H9 (cell line): ENCODE measurements at regions not wholly inside any gene's neighbourhood (a gene's known extent, or its start where the extent isn't known, plus 50 kb on each side); places are given as distances from the start of the nearest gene placed in this dataset.

ENCODE experiments used
- DNase-seq: peaks from one replicate; pipeline ENCODE4 v3.0.0-alpha.2; 2017
- H2AFZ ChIP-seq: one replicate; pipeline ENCODE4 v1.6.1; 2013; ENCODE audit warnings: mild to moderate bottlenecking, low read length, control low read depth, moderate library complexity
- H2AK5ac ChIP-seq: 2 replicates; pipeline ENCODE4 v1.6.1; 2013; ENCODE audit warnings: low read length, control low read depth, mixed read lengths; ENCODE audit not compliant: insufficient read length
- H2BK120ac ChIP-seq: one replicate; pipeline ENCODE4 v1.6.1; 2013; ENCODE audit warnings: low read depth, mild to moderate bottlenecking, low read length, control low read depth, inconsistent platforms; ENCODE audit not compliant: poor library complexity, severe bottlenecking
- H2BK12ac ChIP-seq: 2 replicates; pipeline ENCODE4 v1.6.1; 2013; ENCODE audit warnings: low read length, control low read depth, mixed read lengths, low read depth; ENCODE audit not compliant: insufficient read length
- H2BK15ac ChIP-seq: 2 replicates; pipeline ENCODE4 v1.6.1; 2013; ENCODE audit warnings: low read depth, low read length, control low read depth
- H2BK20ac ChIP-seq: one replicate; pipeline ENCODE4 v1.6.1; 2013; ENCODE audit warnings: low read depth, mild to moderate bottlenecking, low read length, control low read depth, inconsistent platforms; ENCODE audit not compliant: poor library complexity, severe bottlenecking
- H2BK5ac ChIP-seq: 2 replicates; pipeline ENCODE4 v1.6.1; 2013; ENCODE audit warnings: low read length, control low read depth, mixed read lengths; ENCODE audit not compliant: insufficient read length
- H3K14ac ChIP-seq: 2 replicates; pipeline ENCODE4 v1.6.1; 2013; ENCODE audit warnings: low read length, control low read depth; ENCODE audit not compliant: insufficient read depth
- H3K18ac ChIP-seq: 2 replicates; pipeline ENCODE4 v1.6.1; 2013; ENCODE audit warnings: low read depth, mild to moderate bottlenecking, mixed read lengths, low read length, control low read depth; ENCODE audit not compliant: insufficient read length
- H3K23ac ChIP-seq: 2 replicates; pipeline ENCODE4 v1.6.1; 2013; ENCODE audit warnings: low read length, control low read depth, mixed read lengths, low read depth; ENCODE audit not compliant: insufficient read length
- H3K23me2 ChIP-seq: 2 replicates; pipeline ENCODE4 v1.6.1; 2013; ENCODE audit warnings: low read depth, mild to moderate bottlenecking, mixed read lengths, low read length, control low read depth; ENCODE audit not compliant: insufficient read length, poor library complexity, severe bottlenecking
- H3K27ac ChIP-seq: 2 replicates; pipeline ENCODE4 v1.5.1; 2013; ENCODE audit warnings: low read length, control low read depth, mixed read lengths, low read depth; ENCODE audit not compliant: insufficient read length
- H3K27me3 ChIP-seq: 2 replicates; pipeline ENCODE4 v1.6.1; 2013; ENCODE audit warnings: low read length, control low read depth, inconsistent platforms; ENCODE audit not compliant: insufficient read depth
- H3K4ac ChIP-seq: 2 replicates; pipeline ENCODE4 v1.6.1; 2013; ENCODE audit warnings: low read depth, mild to moderate bottlenecking, control low read depth, inconsistent platforms, low read length, moderate library complexity
- H3K4me1 ChIP-seq: 2 replicates; pipeline ENCODE4 v1.6.1; 2013; ENCODE audit warnings: low read length, control low read depth, inconsistent platforms; ENCODE audit not compliant: insufficient read depth
- H3K4me2 ChIP-seq: 2 replicates; pipeline ENCODE4 v1.6.1; 2013; ENCODE audit warnings: low read length, control low read depth, mixed read lengths; ENCODE audit not compliant: insufficient read length, insufficient read depth
- H3K56ac ChIP-seq: 2 replicates; pipeline ENCODE4 v1.6.1; 2013; ENCODE audit warnings: low read depth, mild to moderate bottlenecking, mixed read lengths, low read length, control low read depth; ENCODE audit not compliant: insufficient read length
- H3K79me1 ChIP-seq: 2 replicates; pipeline ENCODE4 v1.6.1; 2013; ENCODE audit warnings: low read depth, mild to moderate bottlenecking, moderate library complexity, low read length, control low read depth, inconsistent platforms; ENCODE audit not compliant: insufficient read depth, poor library complexity, severe bottlenecking
- H3K79me2 ChIP-seq: 2 replicates; pipeline ENCODE4 v1.6.1; 2013; ENCODE audit warnings: low read length, control low read depth, inconsistent platforms; ENCODE audit not compliant: insufficient read depth
- H3K9ac ChIP-seq: 2 replicates; pipeline ENCODE4 v1.6.1; 2013; ENCODE audit warnings: low read length, control low read depth, mixed read lengths; ENCODE audit not compliant: insufficient read length; ENCODE audit errors: extremely low read depth
- H3K9me3 ChIP-seq: one replicate; pipeline ENCODE4 v1.6.1; 2013; ENCODE audit warnings: low read depth, low read length, inconsistent platforms; ENCODE audit not compliant: control insufficient read depth
- H3T11ph ChIP-seq: one replicate; pipeline ENCODE4 v1.6.1; 2013; ENCODE audit warnings: mild to moderate bottlenecking, low read length, control low read depth, inconsistent platforms
- H4K20me1 ChIP-seq: one replicate; pipeline ENCODE4 v1.6.1; 2013; ENCODE audit not compliant: control insufficient read depth, insufficient read length, insufficient read depth
- H4K5ac ChIP-seq: 2 replicates; pipeline ENCODE4 v1.6.1; 2013; ENCODE audit warnings: low read depth, mild to moderate bottlenecking, mixed read lengths, low read length, control low read depth; ENCODE audit not compliant: insufficient read length
- H4K8ac ChIP-seq: replicated peaks from 2 replicates; pipeline ENCODE4 v1.6.1; 2013; ENCODE audit warnings: low read length, control low read depth, mixed read lengths, low read depth; ENCODE audit not compliant: insufficient read length
- H4K91ac ChIP-seq: 2 replicates; pipeline ENCODE4 v1.6.1; 2013; ENCODE audit warnings: low read depth, mild to moderate bottlenecking, moderate library complexity, mixed read lengths, low read length, control low read depth; ENCODE audit not compliant: insufficient read length
- H3K27ac Mint-ChIP-seq, 3 experiments: 2 replicates in 2 of 3; 3 replicates in 1 of 3; pipeline ENCODE4 v1.8.0; 2020 to 2021; ENCODE audit warnings: mixed read lengths in 3 of 3, mild to moderate bottlenecking in 1 of 3, moderate library complexity in 1 of 3
- H3K27me3 Mint-ChIP-seq: 2 replicates; pipeline ENCODE4 v1.8.0; 2021; ENCODE audit warnings: low read depth, mild to moderate bottlenecking, moderate library complexity, mixed read lengths
- H3K36me3 Mint-ChIP-seq, 3 experiments: 2 replicates in 2 of 3; 3 replicates in 1 of 3; pipeline ENCODE4 v1.8.0; 2020 to 2021; ENCODE audit warnings: low read depth in 3 of 3, mixed read lengths in 3 of 3; ENCODE audit not compliant: insufficient read depth in 1 of 3
- H3K4me1 Mint-ChIP-seq, 2 experiments: 2 replicates each; pipeline ENCODE4 v1.8.0; 2020; ENCODE audit warnings: mixed read lengths in 2 of 2
- H3K4me3 Mint-ChIP-seq, 2 experiments: 2 replicates in 1 of 2; 3 replicates in 1 of 2; pipeline ENCODE4 v1.8.0; 2020 to 2021; ENCODE audit warnings: mild to moderate bottlenecking in 2 of 2, mixed read lengths in 2 of 2, moderate library complexity in 1 of 2
- H3K9me3 Mint-ChIP-seq, 2 experiments: 2 replicates in 1 of 2; 3 replicates in 1 of 2; pipeline ENCODE4 v1.8.0; 2020; ENCODE audit warnings: mild to moderate bottlenecking in 2 of 2, mixed read lengths in 2 of 2, moderate library complexity in 1 of 2
- CTCF ChIP-seq: fragments of 200-600 bp; sonication (generic); conservative IDR thresholded peaks from 3 replicates; pipeline ENCODE4 v1.8.0; 2021; ENCODE audit warnings: antibody characterized with exemption, mild to moderate bottlenecking
- WGBS: extraction: QIAGEN DNeasy Blood & Tissue Kit; methylation state at CpG from one replicate; pipeline ENCODE4 v1.1.7; 2013; ENCODE audit warnings: missing lambda C conversion rate, low lambda C conversion rate, mixed read lengths; ENCODE audit not compliant: insufficient read length; ENCODE audit errors: extremely low coverage; 5-methylcytosine and 5-hydroxymethylcytosine counted together

DNA sequence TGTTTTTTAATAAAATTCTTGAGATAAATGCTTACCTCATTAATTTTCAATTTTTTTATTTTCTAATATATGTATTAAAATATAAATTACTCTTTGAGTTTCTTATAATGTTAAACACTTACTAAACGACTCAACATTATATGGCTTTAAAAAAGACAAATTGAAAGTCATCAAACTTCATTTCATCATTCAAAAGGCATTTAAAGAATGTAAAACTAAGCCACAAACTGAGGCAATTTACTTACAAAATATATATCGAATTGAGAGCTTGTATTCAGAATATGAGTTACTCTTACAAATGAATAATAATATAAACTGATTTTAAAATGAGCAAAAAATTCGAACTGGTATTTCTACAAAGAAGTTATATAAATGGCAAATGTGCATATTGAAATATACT is 1262.2 kb upstream of the PIK3C3 start:
- Histone ChIP-seq H3K23ac (no peak overlapping the region), H3K9ac (no peak overlapping the region), H3K4ac (no peak overlapping the region), H4K20me1 (no peaks in the 10 kb centered on the region), H2AK5ac (no peak overlapping the region), H3K4me1 (no peaks in the 10 kb centered on the region), H3K56ac (no peak overlapping the region), H3K27me3 (no peaks in the 10 kb centered on the region), H3K4me2 (no peak overlapping the region), H3T11ph (no peak overlapping the region), H3K79me2 (no peaks in the 10 kb centered on the region), H3K23me2 (no peaks in the 10 kb centered on the region), H2AFZ (no peak overlapping the region), H3K14ac (no peak overlapping the region), H2BK5ac (no peak overlapping the region), H4K8ac (no peak overlapping the region), H3K18ac (no peak overlapping the region), H4K91ac (no peak overlapping the region), H2BK20ac (no peak overlapping the region), H3K9me3 (no peaks in the 10 kb centered on the region), H2BK15ac (no peak overlapping the region), H3K79me1 (no peaks in the 10 kb centered on the region), H4K5ac (no peak overlapping the region), H2BK120ac (no peak overlapping the region), H3K27ac (no peak overlapping the region), H2BK12ac (no peak overlapping the region)
- Mint-ChIP-seq H3K27ac (no peak overlapping the region), H3K27me3 (no peaks in the 10 kb centered on the region), H3K4me1 (no peaks in the 10 kb centered on the region), H3K36me3 (peaks cover 4 to 5% (median 4%) of the 10 kb centered on the region in 3 experiments), H3K9me3 (peaks cover 6 to 7% of the 10 kb centered on the region in 2 experiments), H3K4me3 (no peak overlapping the region)
- TF ChIP-seq CTCF = no peak
- no peak for DNase-seq
- no CpG with 5 or more reads among the region's 3 CpGs for WGBS
